H1 (cell line): ENCODE measurements at regions not wholly inside any gene's neighbourhood (a gene's known extent, or its start where the extent isn't known, plus 50 kb on each side); places are given as distances from the start of the nearest gene placed in this dataset.

ENCODE experiments used
- CTCF ChIA-PET: fragments of 300-600 bp; sonication (Branson Sonifier 250); formaldehyde crosslinking; loops from one replicate; lab custom pipeline; 2021; ENCODE audit not compliant: partially characterized antibody; lab: Charles Lee
- POLR2A ChIA-PET: fragments of 300-600 bp; sonication (Branson Sonifier 250); formaldehyde crosslinking; loops from one replicate; lab custom pipeline; 2021; ENCODE audit warnings: inconsistent platforms; ENCODE audit not compliant: partially characterized antibody; lab: Charles Lee
- DNase-seq, 2 experiments: peaks; one replicate each; pipeline versions ENCODE4 v3.0.0 to v3.0.0-alpha.2; 2010 to 2022; ENCODE audit warnings: low spot score in 2 of 2, low read depth in 1 of 2, mixed read lengths in 1 of 2
- FAIRE-seq: peaks from 2 replicates; lab custom pipeline; 2011; peaks lifted over from hg19 to GRCh38; lab: Jason Lieb, UNC
- H2AFZ ChIP-seq: 2 replicates; pipeline ENCODE4 v1.8.1; 2012; ENCODE audit warnings: low read length, inconsistent platforms
- H2AK5ac ChIP-seq: 2 replicates; pipeline ENCODE4 v1.6.1; 2013; ENCODE audit warnings: low read depth, low read length
- H2BK120ac ChIP-seq: replicated peaks from 2 replicates; pipeline ENCODE3; 2013; ENCODE audit warnings: low read depth, low read length, inconsistent platforms
- H2BK12ac ChIP-seq: 2 replicates; pipeline ENCODE4 v1.6.1; 2013; ENCODE audit warnings: low read depth, low read length
- H2BK15ac ChIP-seq: 2 replicates; pipeline ENCODE4 v1.6.1; 2013; ENCODE audit warnings: low read length
- H2BK20ac ChIP-seq: 2 replicates; pipeline ENCODE4 v1.6.1; 2013; ENCODE audit warnings: low read length
- H2BK5ac ChIP-seq: 2 replicates; pipeline ENCODE4 v1.6.1; 2013; ENCODE audit warnings: low read depth, low read length
- H3K14ac ChIP-seq: 2 replicates; pipeline ENCODE4 v1.6.1; 2013; ENCODE audit warnings: inconsistent platforms; ENCODE audit not compliant: insufficient read length
- H3K18ac ChIP-seq: 2 replicates; pipeline ENCODE4 v1.6.1; 2013; ENCODE audit warnings: low read length; ENCODE audit errors: extremely low read depth
- H3K23ac ChIP-seq: 2 replicates; pipeline ENCODE4 v1.6.1; 2013; ENCODE audit warnings: inconsistent platforms; ENCODE audit not compliant: insufficient read length
- H3K23me2 ChIP-seq: 2 replicates; pipeline ENCODE4 v1.6.1; 2013; ENCODE audit warnings: low read depth, low read length
- H3K27ac ChIP-seq: 2 replicates; pipeline ENCODE4 v1.6.1; 2011; ENCODE audit warnings: low read depth, low read length, inconsistent platforms
- H3K27me3 ChIP-seq, 4 experiments: replicated peaks in 1 of 4; 1 replicate in 1 of 4; 2 replicates in 3 of 4; pipeline versions ENCODE4 v1.6.1 to v1.8.1; 2011 to 2013; ENCODE audit warnings: low read length in 3 of 4, mild to moderate bottlenecking in 3 of 4, inconsistent platforms in 2 of 4, mixed read lengths in 2 of 4, moderate library complexity in 1 of 4; ENCODE audit not compliant: control insufficient read depth in 3 of 4, insufficient read depth in 3 of 4; ENCODE audit errors: extremely low read depth in 1 of 4
- H3K36me3 ChIP-seq, 4 experiments: 2 replicates each; pipeline versions ENCODE4 v1.6.1 to v1.8.1; 2011 to 2013; ENCODE audit warnings: mild to moderate bottlenecking in 4 of 4, low read length in 3 of 4, moderate library complexity in 2 of 4, control low read depth in 1 of 4, inconsistent platforms in 1 of 4; ENCODE audit not compliant: insufficient read depth in 4 of 4, control insufficient read depth in 2 of 4
- H3K4ac ChIP-seq: replicated peaks from 2 replicates; pipeline ENCODE3; 2013; ENCODE audit warnings: low read length, low read depth, mixed read lengths, inconsistent platforms; ENCODE audit not compliant: insufficient read length
- H3K4me1 ChIP-seq, 4 experiments: replicated peaks in 1 of 4; 1 replicate in 1 of 4; 2 replicates in 3 of 4; pipeline versions ENCODE4 v1.6.1 to v1.8.1; 2011 to 2013; ENCODE audit warnings: low read length in 3 of 4, inconsistent platforms in 2 of 4, mixed read lengths in 1 of 4; ENCODE audit not compliant: insufficient read depth in 4 of 4, control insufficient read depth in 3 of 4
- H3K4me2 ChIP-seq, 2 experiments: 2 replicates each; pipeline versions ENCODE4 v1.6.1 to v1.8.1; 2011 to 2013; ENCODE audit warnings: low read depth in 2 of 2, low read length in 2 of 2, control low read depth in 1 of 2, inconsistent platforms in 1 of 2, mild to moderate bottlenecking in 1 of 2; ENCODE audit not compliant: insufficient read depth in 1 of 2
- H3K4me3 ChIP-seq, 4 experiments: fragments of 200-600, 300-600 bp in 1 of 4; sonication (generic), shearing (Covaris generic), sonication (Bioruptor Twin) in 1 of 4; 2 replicates each; pipeline versions ENCODE4 v1.5.1 to v1.8.1; 2011 to 2016; ENCODE audit warnings: low read length in 4 of 4, low read depth in 3 of 4, control low read depth in 2 of 4, inconsistent platforms in 2 of 4, mild to moderate bottlenecking in 2 of 4, mixed read lengths in 1 of 4, moderate library complexity in 1 of 4; ENCODE audit not compliant: insufficient read depth in 2 of 4; ENCODE audit errors: extremely low read depth in 1 of 4
- H3K56ac ChIP-seq: replicated peaks from 2 replicates; pipeline ENCODE3; 2013; ENCODE audit warnings: low read depth, mild to moderate bottlenecking, mixed read lengths, low read length, inconsistent platforms; ENCODE audit not compliant: insufficient read length
- H3K79me1 ChIP-seq: 2 replicates; pipeline ENCODE4 v1.6.1; 2013; ENCODE audit warnings: low read depth, low read length, control low read depth
- H3K79me2 ChIP-seq, 2 experiments: 2 replicates each; pipeline versions ENCODE4 v1.6.1 to v1.8.1; 2012 to 2013; ENCODE audit warnings: low read length in 2 of 2, mild to moderate bottlenecking in 2 of 2, inconsistent platforms in 1 of 2; ENCODE audit not compliant: insufficient read depth in 2 of 2, control insufficient read depth in 1 of 2
- H3K9ac ChIP-seq, 4 experiments: replicated peaks in 1 of 4; 1 replicate in 1 of 4; 2 replicates in 3 of 4; pipeline versions ENCODE4 v1.6.1 to v1.8.1; 2011 to 2013; ENCODE audit warnings: low read depth in 3 of 4, low read length in 3 of 4, control low read depth in 2 of 4, mild to moderate bottlenecking in 2 of 4, moderate library complexity in 2 of 4, inconsistent platforms in 1 of 4; ENCODE audit errors: extremely low read depth in 1 of 4
- H3K9me3 ChIP-seq, 2 experiments: 2 replicates each; pipeline versions ENCODE4 v1.6.1 to v1.8.1; 2012 to 2013; ENCODE audit warnings: mild to moderate bottlenecking in 2 of 2, moderate library complexity in 2 of 2, control low read depth in 1 of 2, inconsistent platforms in 1 of 2, low read depth in 1 of 2, low read length in 1 of 2, mixed read lengths in 1 of 2; ENCODE audit not compliant: insufficient read depth in 2 of 2
- H4K20me1 ChIP-seq, 2 experiments: replicated peaks in 1 of 2; 2 replicates each; pipeline versions ENCODE3 to v1.8.1; 2011 to 2013; ENCODE audit warnings: inconsistent platforms in 2 of 2, low read length in 2 of 2, mild to moderate bottlenecking in 1 of 2; ENCODE audit not compliant: insufficient read depth in 2 of 2, control insufficient read depth in 1 of 2
- H4K5ac ChIP-seq: 2 replicates; pipeline ENCODE4 v1.6.1; 2013; ENCODE audit warnings: low read length, low read depth, mixed read lengths, inconsistent platforms; ENCODE audit not compliant: insufficient read length
- H4K8ac ChIP-seq: 2 replicates; pipeline ENCODE4 v1.8.0; 2013; ENCODE audit warnings: mild to moderate bottlenecking, moderate library complexity, low read length, inconsistent platforms; ENCODE audit not compliant: insufficient read depth; ENCODE audit errors: extremely low read depth
- H4K91ac ChIP-seq: replicated peaks from 2 replicates; pipeline ENCODE3; 2013; ENCODE audit warnings: low read length, mixed read lengths, inconsistent platforms; ENCODE audit not compliant: insufficient read length
- GTF2F1 ChIP-seq: IDR thresholded peaks from 2 replicates; pipeline ENCODE4 v1.6.1; 2012; ENCODE audit warnings: low read depth, low read length, improper control_type of control experiment, borderline replicate concordance
- TAF1 ChIP-seq: IDR thresholded peaks from 2 replicates; pipeline ENCODE4 v1.6.1; 2011; ENCODE audit warnings: mild to moderate bottlenecking, low read depth, low read length
- WGBS, 2 experiments: shearing (Covaris generic) in 1 of 2; methylation state at CpG; one replicate each; pipeline versions ENCODE4 v1.1.6 to v1.1.7; 2013 to 2015; ENCODE audit warnings: low lambda C conversion rate in 2 of 2, mixed read lengths in 2 of 2, inconsistent platforms in 1 of 2, low coverage in 1 of 2, missing lambda C conversion rate in 1 of 2; ENCODE audit not compliant: insufficient replicate concordance in 2 of 2, insufficient coverage in 1 of 2, insufficient read length in 1 of 2; ENCODE audit errors: extremely low coverage in 1 of 2, missing lambda C conversion rate in 1 of 2; 5-methylcytosine and 5-hydroxymethylcytosine counted together

- no peak overlapping the region for H3K9ac ChIP-seq
- H2AFZ ChIP-seq, result no peak overlapping the region
- H3K4me3 ChIP-seq, result no peak overlapping the region
- H2BK5ac ChIP-seq, result no peak overlapping the region
- H2BK12ac ChIP-seq, result no peak overlapping the region
- no peak for FAIRE-seq
- no peak overlapping the region for H3K18ac ChIP-seq
- no peak overlapping the region for H4K5ac ChIP-seq
- no peak overlapping the region for H4K91ac ChIP-seq
- no peak overlapping the region for H2AK5ac ChIP-seq
- no peak overlapping the region for H3K27ac ChIP-seq
- H3K23me2 ChIP-seq, result no peaks in the 10 kb centered on the region
- H3K4me2 ChIP-seq, result no peak overlapping the region
- no peaks in the 10 kb centered on the region for H3K79me2 ChIP-seq
- H3K23ac ChIP-seq, result no peak overlapping the region
- WGBS, 2 experiments, result 88% methylated on average over 1 of the region's 1 CpG; no CpG with 5 or more reads in 1 of the 2 experiments
- H2BK120ac ChIP-seq, result no peak overlapping the region
- CTCF ChIA-PET, result interaction anchor here (3.8 kb wide), 1 partner anchor 12 kb away, joined by 23 read pairs; no protein-coding TSS in a partner anchor
- H2BK20ac ChIP-seq, result no peak overlapping the region
- DNase-seq, result no peak
- no peak overlapping the region for H3K56ac ChIP-seq
- H3K36me3 ChIP-seq, result no peaks in the 10 kb centered on the region
- no peaks in the 10 kb centered on the region for H3K9me3 ChIP-seq
- POLR2A ChIA-PET, result no interaction called here
- H4K20me1 ChIP-seq, result no peaks in the 10 kb centered on the region
- H4K8ac ChIP-seq, result no peak overlapping the region
- no peak for TF ChIP-seq GTF2F1
- no peak for TF ChIP-seq TAF1
- TF ChIP-seq, all 59 proteins: peak for 0
- no peak overlapping the region for H2BK15ac ChIP-seq
- H3K4ac ChIP-seq, result no peak overlapping the region
- no peaks in the 10 kb centered on the region for H3K79me1 ChIP-seq
- no peak overlapping the region for H3K14ac ChIP-seq
- no peaks in the 10 kb centered on the region for H3K27me3 ChIP-seq
- peaks cover 0 to 5% (median 0%) of the 10 kb centered on the region in 4 experiments; a peak in 4 of 7 replicates for H3K4me1 ChIP-seq
Observed at GRCh38 chr15:35198197-35198596, 113.1 kb upstream of the NANOGP8 start.
